SK-N-SH treated with all-trans-retinoic acid at 6 μM for 48 hours (cell line): ENCODE measurements at regions not wholly inside any gene's neighbourhood (a gene's known extent, or its start where the extent isn't known, plus 50 kb on each side); places are given as distances from the start of the nearest gene placed in this dataset.

Source experiments
- ARNTL ChIP-seq: fragments of 450-650 bp; formaldehyde crosslinking; IDR thresholded peaks from 2 replicates; pipeline ENCODE4 v1.5.0; 2020; ENCODE audit warnings: low read depth, mild to moderate bottlenecking, moderate library complexity, borderline replicate concordance
- BACH2 ChIP-seq: fragments of 250-450 bp; sonication (Bioruptor Pico); IDR thresholded peaks from 2 replicates; pipeline ENCODE4 v1.9.0; 2021; ENCODE audit warnings: mild to moderate bottlenecking, borderline replicate concordance
- CSDC2 ChIP-seq: fragments of 250-450 bp; sonication (Bioruptor Pico); IDR thresholded peaks from 2 replicates; pipeline ENCODE4 v1.5.0; 2020; ENCODE audit warnings: mild to moderate bottlenecking, moderate library complexity
- OSR1 ChIP-seq: fragments of 250-450 bp; sonication (Bioruptor Pico); IDR thresholded peaks from 2 replicates; pipeline ENCODE4 v1.8.0; 2022; ENCODE audit warnings: moderate library complexity, mild to moderate bottlenecking, inconsistent platforms
- SNAI2 ChIP-seq: fragments of 250-450 bp; sonication (Bioruptor Pico); IDR thresholded peaks from 2 replicates; pipeline ENCODE4 v1.5.0; 2020; ENCODE audit warnings: mild to moderate bottlenecking, moderate library complexity
- TOX ChIP-seq: fragments of 250-450 bp; sonication (Bioruptor Pico); IDR thresholded peaks from 2 replicates; pipeline ENCODE4 v1.8.0; 2021; ENCODE audit warnings: mild to moderate bottlenecking, moderate library complexity, borderline replicate concordance
- ZFP3 ChIP-seq: fragments of 250-450 bp; sonication (Bioruptor Pico); IDR thresholded peaks from 2 replicates; pipeline ENCODE4 v1.5.0; 2020; ENCODE audit warnings: mild to moderate bottlenecking, moderate library complexity
- ZFP30 ChIP-seq: fragments of 450-650 bp; formaldehyde crosslinking; IDR thresholded peaks from 2 replicates; pipeline ENCODE4 v1.5.0; 2022; ENCODE audit warnings: mild to moderate bottlenecking, moderate library complexity
- TF ChIP-seq, protein P1 (sequence below): fragments of 250-450 bp; sonication (Bioruptor Pico); IDR thresholded peaks from 2 replicates; pipeline ENCODE4 v1.8.0; 2020; ENCODE audit warnings: mild to moderate bottlenecking, moderate library complexity, borderline replicate concordance
- TF ChIP-seq, protein P2 (sequence below): fragments of 250-450 bp; sonication (Bioruptor Pico); IDR thresholded peaks from 2 replicates; pipeline ENCODE4 v1.5.1; 2021; ENCODE audit warnings: mild to moderate bottlenecking, moderate library complexity
- TF ChIP-seq, protein P3 (sequence below): fragments of 250-450 bp; sonication (Bioruptor Pico); IDR thresholded peaks from 2 replicates; pipeline ENCODE4 v1.5.1; 2020; ENCODE audit warnings: low read depth, mild to moderate bottlenecking, moderate library complexity
- TF ChIP-seq, protein P4 (sequence below): fragments of 250-450 bp; sonication (Bioruptor Pico); IDR thresholded peaks from 2 replicates; pipeline ENCODE4 v1.8.0; 2021; ENCODE audit warnings: low read depth, mild to moderate bottlenecking, moderate library complexity, borderline replicate concordance

DNA sequence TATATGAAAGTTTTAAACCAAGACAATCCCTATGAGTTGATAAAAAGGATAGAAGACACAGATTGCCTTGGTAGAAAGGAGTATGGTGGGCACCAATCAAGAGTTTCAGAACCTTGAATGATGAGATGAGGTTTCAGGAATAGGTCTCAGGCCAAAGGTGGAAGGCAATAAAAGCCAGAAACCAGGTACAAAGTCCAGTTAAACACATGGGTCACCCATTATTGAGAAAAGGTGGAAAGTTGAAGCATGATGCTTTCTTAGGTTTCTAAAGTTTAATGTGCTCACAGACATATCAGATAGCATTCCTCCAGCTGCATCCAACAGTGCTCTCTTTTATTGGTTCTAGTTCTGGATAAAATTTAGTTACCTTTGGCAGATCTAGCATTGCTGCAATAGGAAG, 950.8 kb upstream of the SOX9 start:
- TF ChIP-seq SNAI2 (no peak), ZFP30 (CRISPR knock-in tag) (no peak), OSR1 (no peak), BACH2 (CRISPR knock-in tag) (no peak), TOX (CRISPR knock-in tag) (no peak), ZFP3 (CRISPR knock-in tag) (no peak), CSDC2 (CRISPR knock-in tag) (no peak), ARNTL (CRISPR knock-in tag) (no peak)
- TF ChIP-seq, protein P1, sequence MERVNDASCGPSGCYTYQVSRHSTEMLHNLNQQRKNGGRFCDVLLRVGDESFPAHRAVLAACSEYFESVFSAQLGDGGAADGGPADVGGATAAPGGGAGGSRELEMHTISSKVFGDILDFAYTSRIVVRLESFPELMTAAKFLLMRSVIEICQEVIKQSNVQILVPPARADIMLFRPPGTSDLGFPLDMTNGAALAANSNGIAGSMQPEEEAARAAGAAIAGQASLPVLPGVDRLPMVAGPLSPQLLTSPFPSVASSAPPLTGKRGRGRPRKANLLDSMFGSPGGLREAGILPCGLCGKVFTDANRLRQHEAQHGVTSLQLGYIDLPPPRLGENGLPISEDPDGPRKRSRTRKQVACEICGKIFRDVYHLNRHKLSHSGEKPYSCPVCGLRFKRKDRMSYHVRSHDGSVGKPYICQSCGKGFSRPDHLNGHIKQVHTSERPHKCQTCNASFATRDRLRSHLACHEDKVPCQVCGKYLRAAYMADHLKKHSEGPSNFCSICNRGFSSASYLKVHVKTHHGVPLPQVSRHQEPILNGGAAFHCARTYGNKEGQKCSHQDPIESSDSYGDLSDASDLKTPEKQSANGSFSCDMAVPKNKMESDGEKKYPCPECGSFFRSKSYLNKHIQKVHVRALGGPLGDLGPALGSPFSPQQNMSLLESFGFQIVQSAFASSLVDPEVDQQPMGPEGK (CRISPR knock-in tag) = no peak
- TF ChIP-seq, protein P2, sequence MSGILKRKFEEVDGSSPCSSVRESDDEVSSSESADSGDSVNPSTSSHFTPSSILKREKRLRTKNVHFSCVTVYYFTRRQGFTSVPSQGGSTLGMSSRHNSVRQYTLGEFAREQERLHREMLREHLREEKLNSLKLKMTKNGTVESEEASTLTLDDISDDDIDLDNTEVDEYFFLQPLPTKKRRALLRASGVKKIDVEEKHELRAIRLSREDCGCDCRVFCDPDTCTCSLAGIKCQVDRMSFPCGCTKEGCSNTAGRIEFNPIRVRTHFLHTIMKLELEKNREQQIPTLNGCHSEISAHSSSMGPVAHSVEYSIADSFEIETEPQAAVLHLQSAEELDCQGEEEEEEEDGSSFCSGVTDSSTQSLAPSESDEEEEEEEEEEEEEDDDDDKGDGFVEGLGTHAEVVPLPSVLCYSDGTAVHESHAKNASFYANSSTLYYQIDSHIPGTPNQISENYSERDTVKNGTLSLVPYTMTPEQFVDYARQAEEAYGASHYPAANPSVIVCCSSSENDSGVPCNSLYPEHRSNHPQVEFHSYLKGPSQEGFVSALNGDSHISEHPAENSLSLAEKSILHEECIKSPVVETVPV (CRISPR knock-in tag) = no peak
- TF ChIP-seq, protein P3, sequence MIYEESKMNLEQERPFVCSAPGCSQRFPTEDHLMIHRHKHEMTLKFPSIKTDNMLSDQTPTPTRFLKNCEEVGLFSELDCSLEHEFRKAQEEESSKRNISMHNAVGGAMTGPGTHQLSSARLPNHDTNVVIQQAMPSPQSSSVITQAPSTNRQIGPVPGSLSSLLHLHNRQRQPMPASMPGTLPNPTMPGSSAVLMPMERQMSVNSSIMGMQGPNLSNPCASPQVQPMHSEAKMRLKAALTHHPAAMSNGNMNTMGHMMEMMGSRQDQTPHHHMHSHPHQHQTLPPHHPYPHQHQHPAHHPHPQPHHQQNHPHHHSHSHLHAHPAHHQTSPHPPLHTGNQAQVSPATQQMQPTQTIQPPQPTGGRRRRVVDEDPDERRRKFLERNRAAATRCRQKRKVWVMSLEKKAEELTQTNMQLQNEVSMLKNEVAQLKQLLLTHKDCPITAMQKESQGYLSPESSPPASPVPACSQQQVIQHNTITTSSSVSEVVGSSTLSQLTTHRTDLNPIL (CRISPR knock-in tag) = no peak
- TF ChIP-seq, protein P4, sequence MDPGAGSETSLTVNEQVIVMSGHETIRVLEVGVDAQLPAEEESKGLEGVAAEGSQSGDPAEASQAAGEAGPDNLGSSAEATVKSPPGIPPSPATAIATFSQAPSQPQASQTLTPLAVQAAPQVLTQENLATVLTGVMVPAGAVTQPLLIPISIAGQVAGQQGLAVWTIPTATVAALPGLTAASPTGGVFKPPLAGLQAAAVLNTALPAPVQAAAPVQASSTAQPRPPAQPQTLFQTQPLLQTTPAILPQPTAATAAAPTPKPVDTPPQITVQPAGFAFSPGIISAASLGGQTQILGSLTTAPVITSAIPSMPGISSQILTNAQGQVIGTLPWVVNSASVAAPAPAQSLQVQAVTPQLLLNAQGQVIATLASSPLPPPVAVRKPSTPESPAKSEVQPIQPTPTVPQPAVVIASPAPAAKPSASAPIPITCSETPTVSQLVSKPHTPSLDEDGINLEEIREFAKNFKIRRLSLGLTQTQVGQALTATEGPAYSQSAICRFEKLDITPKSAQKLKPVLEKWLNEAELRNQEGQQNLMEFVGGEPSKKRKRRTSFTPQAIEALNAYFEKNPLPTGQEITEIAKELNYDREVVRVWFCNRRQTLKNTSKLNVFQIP (CRISPR knock-in tag) = no peak
